Hepatocyte (in vitro differentiated cells): ENCODE measurements at regions not wholly inside any gene's neighbourhood (a gene's known extent, or its start where the extent isn't known, plus 50 kb on each side); places are given as distances from the start of the nearest gene placed in this dataset.

Source experiments
- DNase-seq: peaks from one replicate; pipeline ENCODE4 v3.0.0-alpha.2; 2016; ENCODE audit warnings: low spot score
- H2AFZ ChIP-seq: fragments of 200-600 bp; sonication (generic); 2 replicates; pipeline ENCODE4 v1.6.0; 2016; ENCODE audit warnings: antibody characterized with exemption, mild to moderate bottlenecking
- H3K27ac ChIP-seq: fragments of 200-600 bp; sonication (generic); 2 replicates; pipeline ENCODE4 v1.5.1; 2016; ENCODE audit warnings: mild to moderate bottlenecking
- H3K27me3 ChIP-seq: fragments of 200-600 bp; sonication (generic); 2 replicates; pipeline ENCODE4 v1.6.1; 2016
- H3K36me3 ChIP-seq: fragments of 200-600 bp; sonication (generic); replicated peaks from 2 replicates; pipeline ENCODE4 v1.5.1; 2016; ENCODE audit warnings: low read depth; ENCODE audit not compliant: insufficient read depth
- H3K4me1 ChIP-seq: fragments of 200-600 bp; sonication (generic); 2 replicates; pipeline ENCODE4 v1.5.1; 2016; ENCODE audit warnings: mild to moderate bottlenecking, moderate library complexity; ENCODE audit not compliant: insufficient read depth
- H3K4me2 ChIP-seq: fragments of 200-600 bp; sonication (generic); 2 replicates; pipeline ENCODE4 v1.6.0; 2016
- H3K4me3 ChIP-seq: fragments of 200-600 bp; sonication (generic); 2 replicates; pipeline ENCODE4 v1.5.1; 2016; ENCODE audit warnings: mild to moderate bottlenecking
- H3K79me2 ChIP-seq: fragments of 200-600 bp; sonication (generic); 2 replicates; pipeline ENCODE4 v1.6.0; 2017; ENCODE audit warnings: mild to moderate bottlenecking
- H3K9me2 ChIP-seq: fragments of 200-600 bp; sonication (generic); replicated peaks from 2 replicates; pipeline ENCODE4 v1.6.0; 2017; ENCODE audit warnings: mild to moderate bottlenecking; ENCODE audit not compliant: insufficient read depth
- H3K9me3 ChIP-seq: fragments of 200-600 bp; sonication (generic); 2 replicates; pipeline ENCODE4 v1.5.1; 2016; ENCODE audit warnings: low read depth, mild to moderate bottlenecking
- H4K20me1 ChIP-seq: fragments of 200-600 bp; sonication (generic); 2 replicates; pipeline ENCODE4 v1.6.0; 2016; ENCODE audit warnings: mild to moderate bottlenecking; ENCODE audit not compliant: insufficient read depth, poor library complexity, severe bottlenecking
- EZH2 ChIP-seq: fragments of 200-600 bp; sonication (generic); IDR thresholded peaks from 2 replicates; pipeline ENCODE4 v1.6.1; 2016; ENCODE audit warnings: antibody characterized with exemption, mild to moderate bottlenecking, borderline replicate concordance
- EZH2phosphoT487 ChIP-seq: fragments of 200-600 bp; sonication (generic); IDR thresholded peaks from one replicate; pipeline ENCODE4 v1.6.1; 2018; ENCODE audit warnings: antibody characterized with exemption, mild to moderate bottlenecking, low read depth, moderate library complexity; ENCODE audit not compliant: unreplicated experiment, severe bottlenecking
- WGBS: methylation state at CpG from one replicate; pipeline ENCODE4 v1.1.6; 2016; ENCODE audit warnings: low lambda C conversion rate; ENCODE audit errors: missing lambda C conversion rate; 5-methylcytosine and 5-hydroxymethylcytosine counted together
- TF ChIP-seq, protein P1 (sequence below): fragments of 200-600 bp; sonication (generic); IDR thresholded peaks from 2 replicates; pipeline ENCODE4 v1.5.1; 2016; ENCODE audit warnings: antibody characterized with exemption, mild to moderate bottlenecking; ENCODE audit not compliant: poor library complexity

- H3K36me3 ChIP-seq, result no peaks in the 10 kb centered on the region
- WGBS, result 23% methylated on average over 12 of the region's 12 CpGs
- peaks cover 10% of the 10 kb centered on the region for H3K4me1 ChIP-seq
- H3K27me3 ChIP-seq, result no peaks in the 10 kb centered on the region
- no peak overlapping the region for H3K4me3 ChIP-seq
- H4K20me1 ChIP-seq, result no peaks in the 10 kb centered on the region
- H3K9me3 ChIP-seq, result no peaks in the 10 kb centered on the region
- H3K4me2 ChIP-seq, result peak overlapping the region; percentile 60
- H3K27ac ChIP-seq, result peak overlapping the region; percentile 62
- H3K9me2 ChIP-seq, result no peaks in the 10 kb centered on the region
- no peak for DNase-seq
- TF ChIP-seq, protein P1, sequence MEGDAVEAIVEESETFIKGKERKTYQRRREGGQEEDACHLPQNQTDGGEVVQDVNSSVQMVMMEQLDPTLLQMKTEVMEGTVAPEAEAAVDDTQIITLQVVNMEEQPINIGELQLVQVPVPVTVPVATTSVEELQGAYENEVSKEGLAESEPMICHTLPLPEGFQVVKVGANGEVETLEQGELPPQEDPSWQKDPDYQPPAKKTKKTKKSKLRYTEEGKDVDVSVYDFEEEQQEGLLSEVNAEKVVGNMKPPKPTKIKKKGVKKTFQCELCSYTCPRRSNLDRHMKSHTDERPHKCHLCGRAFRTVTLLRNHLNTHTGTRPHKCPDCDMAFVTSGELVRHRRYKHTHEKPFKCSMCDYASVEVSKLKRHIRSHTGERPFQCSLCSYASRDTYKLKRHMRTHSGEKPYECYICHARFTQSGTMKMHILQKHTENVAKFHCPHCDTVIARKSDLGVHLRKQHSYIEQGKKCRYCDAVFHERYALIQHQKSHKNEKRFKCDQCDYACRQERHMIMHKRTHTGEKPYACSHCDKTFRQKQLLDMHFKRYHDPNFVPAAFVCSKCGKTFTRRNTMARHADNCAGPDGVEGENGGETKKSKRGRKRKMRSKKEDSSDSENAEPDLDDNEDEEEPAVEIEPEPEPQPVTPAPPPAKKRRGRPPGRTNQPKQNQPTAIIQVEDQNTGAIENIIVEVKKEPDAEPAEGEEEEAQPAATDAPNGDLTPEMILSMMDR, result no peak
- TF ChIP-seq EZH2phosphoT487, result no peak
- TF ChIP-seq EZH2, result no peak
- H2AFZ ChIP-seq, result peak overlapping the region; percentile 47
- no peaks in the 10 kb centered on the region for H3K79me2 ChIP-seq
Observed at GRCh38 chr11:45347348-45348082, 61.4 kb upstream of the SYT13 start.

DNA sequence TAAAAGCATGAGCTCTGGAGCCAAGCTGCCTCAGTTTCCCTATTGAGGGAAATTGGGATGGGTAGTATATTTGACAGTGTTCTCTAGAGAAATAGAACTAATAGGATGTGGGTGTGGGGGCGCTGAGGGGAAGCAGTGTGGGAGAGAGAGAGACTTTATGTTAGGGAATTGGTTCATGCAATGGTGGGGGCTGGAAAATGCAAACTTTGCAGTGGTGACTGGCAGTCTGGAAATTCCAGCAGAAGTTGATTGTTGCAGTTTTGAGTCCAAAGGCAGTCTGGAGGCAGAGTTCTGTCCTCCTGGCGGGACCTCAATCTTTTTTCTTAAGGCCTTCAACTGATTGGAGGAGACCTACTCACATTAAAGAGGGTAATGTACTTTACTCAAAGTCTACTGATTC, 59.4 kb upstream of the SYT13 start:
- Histone ChIP-seq H3K27me3 (no peaks in the 10 kb centered on the region), H4K20me1 (no peaks in the 10 kb centered on the region), H3K9me3 (no peaks in the 10 kb centered on the region), H2AFZ (no peak overlapping the region), H3K4me1 (peaks cover 10% of the 10 kb centered on the region), H3K4me3 (no peak overlapping the region), H3K27ac (no peak overlapping the region), H3K9me2 (no peaks in the 10 kb centered on the region), H3K4me2 (no peak overlapping the region), H3K79me2 (no peaks in the 10 kb centered on the region), H3K36me3 (no peaks in the 10 kb centered on the region)
- TF ChIP-seq EZH2phosphoT487 (no peak), EZH2 (no peak)
- TF ChIP-seq, protein P1, result no peak
- 94% methylated on average over 2 of the region's 2 CpGs for WGBS
- no peak for DNase-seq

DNA sequence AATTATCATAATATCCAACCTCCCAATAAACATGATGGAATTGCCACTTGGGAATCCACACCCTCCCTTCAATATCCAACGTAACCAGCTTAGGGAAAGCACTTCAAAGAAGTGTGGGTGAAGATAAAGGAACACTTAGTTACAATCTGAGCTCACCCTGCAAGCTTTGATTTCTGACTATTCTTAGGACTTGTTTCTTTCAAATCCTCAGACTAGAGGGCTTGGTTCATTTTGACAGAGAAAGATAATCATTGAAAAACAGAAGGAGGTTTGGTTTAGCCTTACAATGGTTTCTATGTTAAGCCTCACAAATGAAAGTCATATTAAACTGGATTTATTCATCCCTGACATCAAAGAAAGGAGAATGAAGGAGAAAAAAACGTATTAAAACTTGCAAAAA, 57.9 kb upstream of the SYT13 start:
- no peak overlapping the region for H3K27ac ChIP-seq
- no peaks in the 10 kb centered on the region for H3K27me3 ChIP-seq
- peaks cover 10% of the 10 kb centered on the region for H3K4me1 ChIP-seq
- no peaks in the 10 kb centered on the region for H3K36me3 ChIP-seq
- H3K4me2 ChIP-seq, result no peak overlapping the region
- no peak for TF ChIP-seq EZH2phosphoT487
- TF ChIP-seq, protein P1, result no peak
- TF ChIP-seq EZH2, result no peak
- WGBS, result 26% methylated on average over 2 of the region's 2 CpGs
- no peaks in the 10 kb centered on the region for H4K20me1 ChIP-seq
- DNase-seq, result no peak
- H3K4me3 ChIP-seq, result no peak overlapping the region
- H3K9me2 ChIP-seq, result no peaks in the 10 kb centered on the region
- no peaks in the 10 kb centered on the region for H3K9me3 ChIP-seq
- no peaks in the 10 kb centered on the region for H3K79me2 ChIP-seq
- no peak overlapping the region for H2AFZ ChIP-seq

- Histone ChIP-seq H3K36me3 (no peaks in the 10 kb centered on the region), H3K4me2 (no peak overlapping the region), H3K27ac (no peak overlapping the region), H2AFZ (no peak overlapping the region), H3K9me3 (no peaks in the 10 kb centered on the region), H3K4me1 (peaks cover 10% of the 10 kb centered on the region), H3K27me3 (no peaks in the 10 kb centered on the region), H3K9me2 (no peaks in the 10 kb centered on the region), H4K20me1 (no peaks in the 10 kb centered on the region), H3K79me2 (no peaks in the 10 kb centered on the region), H3K4me3 (no peak overlapping the region)
- DNase-seq, result no peak
- TF ChIP-seq EZH2phosphoT487 (no peak), EZH2 (no peak)
- TF ChIP-seq, protein P1, result no peak
Observed at GRCh38 chr11:45343444-45343843, 57.3 kb upstream of the SYT13 start.
